PC-3 (cell line): ENCODE measurements at regions not wholly inside any gene's neighbourhood (a gene's known extent, or its start where the extent isn't known, plus 50 kb on each side); places are given as distances from the start of the nearest gene placed in this dataset.

ENCODE experiments used
- ATAC-seq: fragments of 200-7000 bp; cut with Tn5 transposase; 2 replicates; pipeline ENCODE4 v1.9.1; 2020; ENCODE audit warnings: mild to moderate bottlenecking, moderate library complexity
- BruUV-seq: library from RNA; stranded (reverse); fragments of 400-500 nt; replicated peaks from 2 replicates; lab custom pipeline; 2021; lab: Mats Ljungman, UMichigan
- CTCF ChIA-PET: fragments of 300-600 bp; sonication (Branson Sonifier 250); formaldehyde crosslinking; loops from one replicate; lab custom pipeline; 2022; ENCODE audit warnings: antibody characterized with exemption; lab: Charles Lee
- POLR2A ChIA-PET: fragments of 300-600 bp; sonication (Branson Sonifier 250); formaldehyde crosslinking; loops from one replicate; lab custom pipeline; 2022; ENCODE audit warnings: antibody characterized with exemption; ENCODE audit not compliant: unreplicated experiment; lab: Charles Lee
- DNase-seq: peaks from one replicate; pipeline ENCODE4 v3.0.0-alpha.2; 2015
- H2AFZ ChIP-seq: fragments of 300-600 bp; sonication (generic); 2 replicates; pipeline ENCODE4 v1.6.0; 2016; ENCODE audit warnings: antibody characterized with exemption, low read length
- H3F3A ChIP-seq: fragments of 300-600 bp; sonication (generic); one replicate; pipeline ENCODE4 v1.6.0; 2017; ENCODE audit warnings: antibody characterized with exemption, low read length, control low read depth, mild to moderate bottlenecking; ENCODE audit not compliant: unreplicated experiment
- H3K27ac ChIP-seq: fragments of 300-600 bp; sonication (generic); 2 replicates; pipeline ENCODE4 v1.5.1; 2016; ENCODE audit warnings: mild to moderate bottlenecking, low read length
- H3K27me3 ChIP-seq: fragments of 300-600 bp; sonication (generic); 2 replicates; pipeline ENCODE4 v1.6.1; 2016; ENCODE audit warnings: low read length, mixed read lengths
- H3K36me3 ChIP-seq: fragments of 300-600 bp; sonication (generic); 2 replicates; pipeline ENCODE4 v1.6.1; 2016; ENCODE audit warnings: low read depth, mixed run types, low read length, mixed read lengths
- H3K4me1 ChIP-seq: fragments of 300-600 bp; sonication (generic); 2 replicates; pipeline ENCODE4 v1.5.1; 2016; ENCODE audit warnings: low read length; ENCODE audit not compliant: insufficient read depth
- H3K4me2 ChIP-seq: fragments of 300-600 bp; sonication (generic); 2 replicates; pipeline ENCODE4 v1.6.0; 2016; ENCODE audit warnings: low read length
- H3K4me3 ChIP-seq: fragments of 300-600 bp; sonication (generic); 2 replicates; pipeline ENCODE4 v1.5.1; 2016; ENCODE audit warnings: mild to moderate bottlenecking, low read length, mixed read lengths
- H3K79me2 ChIP-seq: fragments of 300-600 bp; sonication (generic); 2 replicates; pipeline ENCODE4 v1.6.1; 2017; ENCODE audit warnings: low read length, mixed read lengths
- H3K9ac ChIP-seq: fragments of 300-600 bp; sonication (generic); 2 replicates; pipeline ENCODE4 v1.6.0; 2016; ENCODE audit warnings: mild to moderate bottlenecking, low read length
- H3K9me2 ChIP-seq: fragments of 300-600 bp; sonication (generic); replicated peaks from 2 replicates; pipeline ENCODE4 v1.6.1; 2016; ENCODE audit warnings: mixed run types, low read length, mixed read lengths
- H3K9me3 ChIP-seq: fragments of 300-600 bp; sonication (generic); 2 replicates; pipeline ENCODE4 v1.6.1; 2016; ENCODE audit warnings: low read length, mixed read lengths
- H4K20me1 ChIP-seq: fragments of 300-600 bp; sonication (generic); 2 replicates; pipeline ENCODE4 v1.6.1; 2016; ENCODE audit warnings: low read length, mixed read lengths
- EZH2 ChIP-seq: fragments of 300-600 bp; sonication (generic); IDR thresholded peaks from one replicate; pipeline ENCODE4 v1.6.1; 2017; ENCODE audit warnings: antibody characterized with exemption, mild to moderate bottlenecking, low read length; ENCODE audit not compliant: unreplicated experiment
- EZH2phosphoT487 ChIP-seq: fragments of 300-600 bp; sonication (generic); IDR thresholded peaks from 2 replicates; pipeline ENCODE4 v1.6.1; 2018; ENCODE audit warnings: mild to moderate bottlenecking, antibody characterized with exemption, low read length, borderline replicate concordance
- intact Hi-C: fragments of 100-400 bp; cut with micrococcal nuclease; formaldehyde crosslinking; loops from 2 replicates; pipeline ENCODE4 v1.9.0; 2023
- TF ChIP-seq, protein P1 (sequence below): fragments of 300-600 bp; sonication (generic); conservative IDR thresholded peaks from 2 replicates; pipeline ENCODE4 v1.5.1; 2017; ENCODE audit warnings: antibody characterized with exemption, low read depth, mild to moderate bottlenecking, low read length

GRCh38 chr6:14699803-14700601 is 545.9 kb upstream of the JARID2 start:
- Histone ChIP-seq H3K4me2 (no peak overlapping the region), H3F3A (no peaks in the 10 kb centered on the region), H3K4me3 (no peak overlapping the region), H3K79me2 (no peaks in the 10 kb centered on the region), H3K27ac (no peak overlapping the region), H3K36me3 (no peaks in the 10 kb centered on the region), H2AFZ (no peak overlapping the region), H3K4me1 (peaks cover 2% of the 10 kb centered on the region), H3K9me2 (no peaks in the 10 kb centered on the region), H3K27me3 (no peaks in the 10 kb centered on the region), H3K9me3 (no peaks in the 10 kb centered on the region), H3K9ac (no peak overlapping the region), H4K20me1 (no peaks in the 10 kb centered on the region)
- DNase-seq (no peak), ATAC-seq (no peak)
- ChIA-PET CTCF (interaction anchor here (0.7 kb wide), 1 partner anchor 488 kb away, joined by 4 read pairs; no protein-coding TSS in a partner anchor), POLR2A (no interaction called here)
- intact Hi-C loops = no loop called here
- TF ChIP-seq, protein P1, sequence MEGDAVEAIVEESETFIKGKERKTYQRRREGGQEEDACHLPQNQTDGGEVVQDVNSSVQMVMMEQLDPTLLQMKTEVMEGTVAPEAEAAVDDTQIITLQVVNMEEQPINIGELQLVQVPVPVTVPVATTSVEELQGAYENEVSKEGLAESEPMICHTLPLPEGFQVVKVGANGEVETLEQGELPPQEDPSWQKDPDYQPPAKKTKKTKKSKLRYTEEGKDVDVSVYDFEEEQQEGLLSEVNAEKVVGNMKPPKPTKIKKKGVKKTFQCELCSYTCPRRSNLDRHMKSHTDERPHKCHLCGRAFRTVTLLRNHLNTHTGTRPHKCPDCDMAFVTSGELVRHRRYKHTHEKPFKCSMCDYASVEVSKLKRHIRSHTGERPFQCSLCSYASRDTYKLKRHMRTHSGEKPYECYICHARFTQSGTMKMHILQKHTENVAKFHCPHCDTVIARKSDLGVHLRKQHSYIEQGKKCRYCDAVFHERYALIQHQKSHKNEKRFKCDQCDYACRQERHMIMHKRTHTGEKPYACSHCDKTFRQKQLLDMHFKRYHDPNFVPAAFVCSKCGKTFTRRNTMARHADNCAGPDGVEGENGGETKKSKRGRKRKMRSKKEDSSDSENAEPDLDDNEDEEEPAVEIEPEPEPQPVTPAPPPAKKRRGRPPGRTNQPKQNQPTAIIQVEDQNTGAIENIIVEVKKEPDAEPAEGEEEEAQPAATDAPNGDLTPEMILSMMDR = no peak
- TF ChIP-seq EZH2 (no peak), EZH2phosphoT487 (no peak)
- no TSS peak for BruUV-seq

- no peaks in the 10 kb centered on the region for H3F3A ChIP-seq
- no peak overlapping the region for H3K9ac ChIP-seq
- intact Hi-C loops = no loop called here
- H2AFZ ChIP-seq = no peak overlapping the region
- H3K27ac ChIP-seq = no peak overlapping the region
- H4K20me1 ChIP-seq = no peaks in the 10 kb centered on the region
- BruUV-seq = no TSS peak
- no peaks in the 10 kb centered on the region for H3K9me2 ChIP-seq
- TF ChIP-seq, protein P1 = no peak
- TF ChIP-seq EZH2phosphoT487 = no peak
- TF ChIP-seq EZH2 = no peak
- H3K4me2 ChIP-seq = no peak overlapping the region
- POLR2A ChIA-PET = no interaction called here
- CTCF ChIA-PET = no interaction called here
- no peaks in the 10 kb centered on the region for H3K36me3 ChIP-seq
- H3K9me3 ChIP-seq = no peaks in the 10 kb centered on the region
- H3K4me3 ChIP-seq = no peak overlapping the region
- no peak for ATAC-seq
- no peaks in the 10 kb centered on the region for H3K79me2 ChIP-seq
- no peaks in the 10 kb centered on the region for H3K27me3 ChIP-seq
- H3K4me1 ChIP-seq = peaks cover 20% of the 10 kb centered on the region
- DNase-seq = no peak
These were observed 543.9 kb upstream of the JARID2 start for GRCh38 chr6:14701946-14702345.

GRCh38 chr6:14702678-14703077 is 543.2 kb upstream of the JARID2 start:
- intact Hi-C loops = no loop called here
- ATAC-seq = no peak

More at GRCh38 chr6:14702678-14703077, 543.2 kb upstream of the JARID2 start:
- H3K9ac ChIP-seq = no peak overlapping the region
- H3K4me2 ChIP-seq = no peak overlapping the region
- no peak overlapping the region for H2AFZ ChIP-seq
- H3K27me3 ChIP-seq = no peaks in the 10 kb centered on the region
- H3K4me3 ChIP-seq = no peak overlapping the region
- no peaks in the 10 kb centered on the region for H3K9me3 ChIP-seq
- no peaks in the 10 kb centered on the region for H4K20me1 ChIP-seq
- ChIA-PET POLR2A (no interaction called here), CTCF (no interaction called here)
- no peaks in the 10 kb centered on the region for H3F3A ChIP-seq
- H3K27ac ChIP-seq = no peak overlapping the region
- no peaks in the 10 kb centered on the region for H3K9me2 ChIP-seq
- no peaks in the 10 kb centered on the region for H3K36me3 ChIP-seq
- DNase-seq = no peak
- no TSS peak for BruUV-seq
- peaks cover 25% of the 10 kb centered on the region for H3K4me1 ChIP-seq
- H3K79me2 ChIP-seq = no peaks in the 10 kb centered on the region
- TF ChIP-seq EZH2 = no peak
- TF ChIP-seq, protein P1 = no peak
- TF ChIP-seq EZH2phosphoT487 = no peak
